ENCODE measurements at regions not wholly inside any gene's neighbourhood (a gene's known extent, or its start where the extent isn't known, plus 50 kb on each side); places are given as distances from the start of the nearest gene placed in this dataset.

GRCh38 chr2:220440731-220441130 is 813.3 kb downstream of the SLC4A3 start:
- ChIA-PET POLR2A (no interaction called here), CTCF (no interaction called here)
- Mint-ChIP-seq H3K27ac (no peak overlapping the region), H3K27me3 (no peaks in the 10 kb centered on the region), H3K4me1 (ENCODE audit: low read depth) (no peaks in the 10 kb centered on the region), H3K36me3 (ENCODE audit: low read depth) (no peaks in the 10 kb centered on the region), H3K9me3 (peaks cover 2% of the 10 kb centered on the region), H3K4me3 (no peak overlapping the region)
- no peaks in the 10 kb centered on the region for H3K4me1 ChIP-seq (ENCODE audit: insufficient read depth, low read length)
- ATAC-seq (ENCODE audit: poor library complexity) (no peak), DNase-seq (no peak)
- no peak for TF ChIP-seq CTCF (IDR thresholded peaks at IDR 0.05)
- no peaks in the 10 kb centered on the region for H3K9me3 ChIP-seq (ENCODE audit: control insufficient read depth in 1 of 2, insufficient read depth in 1 of 2, low read length in 2 of 2)
- no peak overlapping the region for H3K27ac ChIP-seq (ENCODE audit: low read depth in 1 of 2, low read length in 2 of 2)
- no peaks in the 10 kb centered on the region for H3K27me3 ChIP-seq (ENCODE audit: control insufficient read depth in 1 of 2, insufficient read depth in 2 of 2, low read length in 2 of 2)
- intact Hi-C loops (cut with DNase I, micrococcal nuclease): no loop called here
- no peak overlapping the region for H3K4me3 ChIP-seq (ENCODE audit: low read length)
- H3K36me3 ChIP-seq (ENCODE audit: insufficient read depth, low read length): no peaks in the 10 kb centered on the region

GRCh38 chr2:220441404-220441803 is 814.0 kb downstream of the SLC4A3 start:
- H3K27ac ChIP-seq (ENCODE audit: low read depth in 1 of 2, low read length in 2 of 2): no peak overlapping the region
- H3K4me3 ChIP-seq (ENCODE audit: low read length): no peak overlapping the region
- POLR2A ChIA-PET: no interaction called here
- no peaks in the 10 kb centered on the region for H3K27me3 Mint-ChIP-seq
- no peak overlapping the region for H3K4me3 Mint-ChIP-seq
- H3K4me1 ChIP-seq (ENCODE audit: insufficient read depth, low read length): no peaks in the 10 kb centered on the region
- no peak for TF ChIP-seq CTCF (IDR thresholded peaks at IDR 0.05)
- no peaks in the 10 kb centered on the region for H3K36me3 ChIP-seq (ENCODE audit: insufficient read depth, low read length)
- no peak overlapping the region for H3K27ac Mint-ChIP-seq
- DNase-seq (no peak), ATAC-seq (ENCODE audit: poor library complexity) (no peak)
- H3K9me3 ChIP-seq (ENCODE audit: control insufficient read depth in 1 of 2, insufficient read depth in 1 of 2, low read length in 2 of 2): no peaks in the 10 kb centered on the region
- intact Hi-C loops (cut with DNase I, micrococcal nuclease): no loop called here
- H3K27me3 ChIP-seq (ENCODE audit: control insufficient read depth in 1 of 2, insufficient read depth in 2 of 2, low read length in 2 of 2): no peaks in the 10 kb centered on the region
- no peaks in the 10 kb centered on the region for H3K36me3 Mint-ChIP-seq (ENCODE audit: low read depth)
- H3K9me3 Mint-ChIP-seq: peaks cover 2% of the 10 kb centered on the region
- CTCF ChIA-PET: no interaction called here
- no peaks in the 10 kb centered on the region for H3K4me1 Mint-ChIP-seq (ENCODE audit: low read depth)

GRCh38 chr2:220442012-220442411 is 814.6 kb downstream of the SLC4A3 start:
- ATAC-seq (ENCODE audit: poor library complexity) (no peak), DNase-seq (no peak)
- Mint-ChIP-seq H3K36me3 (ENCODE audit: low read depth) (no peaks in the 10 kb centered on the region), H3K9me3 (peaks cover 4% of the 10 kb centered on the region), H3K4me1 (ENCODE audit: low read depth) (no peaks in the 10 kb centered on the region), H3K4me3 (no peak overlapping the region), H3K27me3 (no peaks in the 10 kb centered on the region), H3K27ac (no peak overlapping the region)
- H3K27me3 ChIP-seq (ENCODE audit: control insufficient read depth in 1 of 2, insufficient read depth in 2 of 2, low read length in 2 of 2): no peaks in the 10 kb centered on the region
- intact Hi-C loops (cut with DNase I, micrococcal nuclease): no loop called here
- no peaks in the 10 kb centered on the region for H3K36me3 ChIP-seq (ENCODE audit: insufficient read depth, low read length)
- no peak overlapping the region for H3K27ac ChIP-seq (ENCODE audit: low read depth in 1 of 2, low read length in 2 of 2)
- H3K9me3 ChIP-seq (ENCODE audit: control insufficient read depth in 1 of 2, insufficient read depth in 1 of 2, low read length in 2 of 2): no peaks in the 10 kb centered on the region
- H3K4me3 ChIP-seq (ENCODE audit: low read length): no peak overlapping the region
- H3K4me1 ChIP-seq (ENCODE audit: insufficient read depth, low read length): no peaks in the 10 kb centered on the region
- no peak for TF ChIP-seq CTCF (IDR thresholded peaks at IDR 0.05)
- ChIA-PET POLR2A (no interaction called here), CTCF (no interaction called here)
